BLaER1 (cell line): ENCODE measurements at regions not wholly inside any gene's neighbourhood (a gene's known extent, or its start where the extent isn't known, plus 50 kb on each side); places are given as distances from the start of the nearest gene placed in this dataset.

Experiments
- H3K27ac ChIP-seq: shearing (Covaris generic); formaldehyde crosslinking; 2 replicates; pipeline ENCODE4 v1.8.1; 2022
- H3K27me3 ChIP-seq: shearing (Covaris generic); formaldehyde crosslinking; 2 replicates; pipeline ENCODE4 v1.8.1; 2022
- H3K36me3 ChIP-seq: shearing (Covaris generic); formaldehyde crosslinking; 2 replicates; pipeline ENCODE4 v1.8.1; 2022
- H3K4me1 ChIP-seq: shearing (Covaris generic); formaldehyde crosslinking; 2 replicates; pipeline ENCODE4 v1.8.1; 2022
- H3K4me2 ChIP-seq: shearing (Covaris generic); formaldehyde crosslinking; 2 replicates; pipeline ENCODE4 v1.8.1; 2022
- H3K4me3 ChIP-seq: shearing (Covaris generic); formaldehyde crosslinking; 2 replicates; pipeline ENCODE4 v1.8.1; 2022
- H3K9ac ChIP-seq: shearing (Covaris generic); formaldehyde crosslinking; 2 replicates; pipeline ENCODE4 v1.8.1; 2022
- H3K9me3 ChIP-seq: shearing (Covaris generic); formaldehyde crosslinking; 2 replicates; pipeline ENCODE4 v1.8.1; 2022
- H4K20me1 ChIP-seq: shearing (Covaris generic); formaldehyde crosslinking; 2 replicates; pipeline ENCODE4 v1.8.1; 2022
- Cebpa-rat ChIP-seq: shearing (Covaris generic); IDR thresholded peaks from 2 replicates; pipeline ENCODE4 v1.8.1; 2022

DNA sequence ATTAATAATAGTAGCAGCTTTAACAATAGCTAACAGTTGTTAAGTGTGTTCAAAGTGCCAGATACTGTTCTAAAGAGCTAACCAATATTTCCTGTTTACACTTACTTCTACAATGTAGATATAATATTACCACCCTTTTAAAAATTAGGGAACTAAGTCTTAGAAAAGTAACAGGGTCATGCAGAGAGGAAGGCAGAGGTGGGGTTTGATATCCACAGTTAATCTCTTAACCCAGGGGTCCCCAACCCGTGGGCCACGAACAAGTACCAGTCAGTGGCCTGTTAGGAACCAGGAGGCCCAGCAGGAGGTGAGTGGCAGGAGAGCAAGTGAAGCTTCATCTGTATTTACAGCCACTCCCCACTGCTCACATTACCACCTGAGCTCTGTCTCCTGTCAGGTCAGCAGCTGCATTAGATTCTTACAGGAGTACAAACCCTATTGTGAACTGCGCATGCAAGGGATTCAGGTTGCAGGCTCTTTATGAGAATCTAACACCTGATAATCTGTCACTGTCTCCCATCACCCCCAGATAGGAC, 89.1 kb downstream of the ACTL7B start:
- no peak overlapping the region for H3K27ac ChIP-seq
- H3K4me2 ChIP-seq, result peak overlapping the region; percentile 4; the same call in 1 of the 2 replicates
- H3K4me3 ChIP-seq, result no peak overlapping the region
- no peaks in the 10 kb centered on the region for H3K27me3 ChIP-seq
- no peak overlapping the region for H3K9ac ChIP-seq
- no peaks in the 10 kb centered on the region for H3K36me3 ChIP-seq
- no peak for TF ChIP-seq Cebpa-rat
- H3K9me3 ChIP-seq, result peaks cover 6% of the 10 kb centered on the region
- peaks cover 7% of the 10 kb centered on the region; the same call in 1 of the 2 replicates for H3K4me1 ChIP-seq
- no peaks in the 10 kb centered on the region for H4K20me1 ChIP-seq

- TF ChIP-seq Cebpa-rat, result no peak
- H3K4me2 ChIP-seq, result no peak overlapping the region
- H4K20me1 ChIP-seq, result no peaks in the 10 kb centered on the region
- no peak overlapping the region for H3K9ac ChIP-seq
- H3K9me3 ChIP-seq, result peaks cover 5% of the 10 kb centered on the region
- no peaks in the 10 kb centered on the region for H3K27me3 ChIP-seq
- peaks cover 7% of the 10 kb centered on the region; the same call in 1 of the 2 replicates for H3K4me1 ChIP-seq
- H3K4me3 ChIP-seq, result no peak overlapping the region
- no peak overlapping the region for H3K27ac ChIP-seq
- H3K36me3 ChIP-seq, result no peaks in the 10 kb centered on the region
Measured at GRCh38 chr9:108765265-108765664, 90.5 kb downstream of the ACTL7B start.

DNA sequence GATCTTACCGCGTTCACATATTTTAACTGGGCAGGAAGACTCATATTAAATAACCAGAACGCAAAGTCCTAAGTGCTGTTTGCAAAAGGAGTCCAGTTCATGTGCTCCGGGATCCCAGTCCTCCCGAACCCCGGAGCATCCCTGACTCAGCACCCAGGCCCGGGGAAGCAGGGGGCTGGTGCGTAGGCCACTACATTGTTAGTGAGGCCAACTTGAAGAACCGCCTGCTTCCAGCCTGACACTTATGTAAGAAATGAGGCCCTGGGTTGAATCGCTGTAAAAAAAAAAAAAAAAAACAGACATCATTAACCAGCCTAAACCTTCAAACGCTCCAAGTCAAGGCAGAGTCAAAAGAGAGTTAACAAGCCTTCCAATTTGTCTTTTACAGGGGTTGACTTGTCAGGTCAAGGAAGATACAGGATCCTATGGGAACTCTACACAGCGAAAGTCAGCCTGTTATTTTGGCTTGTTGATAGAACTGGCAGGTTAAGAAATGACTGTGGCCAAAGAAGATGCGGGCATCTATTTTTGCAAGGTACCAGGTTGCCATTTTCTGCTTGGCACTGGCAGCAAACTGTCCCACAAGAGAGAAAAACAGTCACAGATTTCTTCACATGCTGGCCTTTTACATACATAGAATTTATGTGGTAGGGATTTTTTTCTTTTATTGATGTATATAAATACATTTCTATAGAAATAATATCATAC, 93.3 kb downstream of the ACTL7B start:
- no peaks in the 10 kb centered on the region for H3K36me3 ChIP-seq
- no peak overlapping the region for H3K4me2 ChIP-seq
- no peak overlapping the region for H3K27ac ChIP-seq
- no peak overlapping the region for H3K9ac ChIP-seq
- H3K9me3 ChIP-seq, result no peaks in the 10 kb centered on the region
- no peak for TF ChIP-seq Cebpa-rat
- H3K4me3 ChIP-seq, result no peak overlapping the region
- H4K20me1 ChIP-seq, result no peaks in the 10 kb centered on the region
- H3K27me3 ChIP-seq, result no peaks in the 10 kb centered on the region
- peaks cover 7% of the 10 kb centered on the region; the same call in 1 of the 2 replicates for H3K4me1 ChIP-seq

GRCh38 chr9:108761655-108762347, 94.0 kb downstream of the ACTL7B start:
- no peak for TF ChIP-seq Cebpa-rat
- Histone ChIP-seq H3K36me3 (no peaks in the 10 kb centered on the region), H3K27me3 (no peaks in the 10 kb centered on the region), H3K9ac (no peak overlapping the region), H4K20me1 (no peaks in the 10 kb centered on the region), H3K4me3 (no peak overlapping the region), H3K4me2 (no peak overlapping the region), H3K4me1 (peaks cover 6% of the 10 kb centered on the region; the same call in 1 of the 2 replicates), H3K27ac (no peak overlapping the region), H3K9me3 (no peaks in the 10 kb centered on the region)

DNA sequence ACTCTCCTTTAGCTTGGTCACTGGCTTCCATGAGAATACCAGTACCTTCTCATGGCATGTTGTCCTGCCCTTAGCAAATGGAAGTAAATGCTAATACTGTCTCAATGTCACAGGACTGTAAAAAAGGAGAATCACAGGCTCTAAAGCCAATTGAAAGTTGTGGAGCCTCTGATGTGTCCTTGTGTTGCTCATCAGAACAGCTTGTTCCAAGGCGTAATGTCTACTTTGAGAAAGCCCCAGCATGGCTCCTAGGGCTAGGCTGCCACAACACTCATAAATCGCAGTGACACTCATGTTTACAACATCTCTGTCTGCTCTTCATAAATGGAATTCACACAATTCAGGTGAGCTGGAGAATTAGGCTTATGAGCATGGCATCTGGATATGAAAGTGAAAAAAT, 94.9 kb downstream of the ACTL7B start:
- H3K4me3 ChIP-seq, result no peak overlapping the region
- H3K9me3 ChIP-seq, result no peaks in the 10 kb centered on the region
- no peaks in the 10 kb centered on the region for H3K36me3 ChIP-seq
- no peaks in the 10 kb centered on the region for H3K4me1 ChIP-seq
- TF ChIP-seq Cebpa-rat, result no peak
- H4K20me1 ChIP-seq, result no peaks in the 10 kb centered on the region
- no peak overlapping the region for H3K9ac ChIP-seq
- H3K27me3 ChIP-seq, result no peaks in the 10 kb centered on the region
- no peak overlapping the region for H3K27ac ChIP-seq
- H3K4me2 ChIP-seq, result no peak overlapping the region

DNA sequence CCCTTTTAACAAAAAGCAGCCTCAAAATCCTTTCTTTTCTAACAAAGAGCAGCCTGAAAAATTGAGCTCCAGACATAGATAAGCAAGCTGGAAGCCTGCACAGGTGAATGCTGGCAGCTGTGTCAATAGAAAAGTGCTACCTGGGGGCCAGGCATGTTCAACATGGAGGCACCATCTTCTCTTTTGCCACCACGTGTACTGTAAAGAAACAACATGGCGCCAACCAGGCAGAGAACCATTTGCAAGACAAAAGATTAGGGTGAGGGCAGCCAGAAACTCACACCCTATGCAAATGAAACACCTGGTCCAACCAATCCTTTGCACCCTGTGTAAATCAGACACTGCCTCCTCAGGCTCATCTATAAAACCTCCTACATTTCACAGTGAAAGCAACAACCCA, 96.0 kb downstream of the ACTL7B start:
- Histone ChIP-seq H3K9ac (no peak overlapping the region), H3K36me3 (no peaks in the 10 kb centered on the region), H3K4me3 (no peak overlapping the region)

GRCh38 chr9:108759399-108759798, 96.4 kb downstream of the ACTL7B start:
- H3K4me1 ChIP-seq, result no peaks in the 10 kb centered on the region
- no peak overlapping the region for H3K27ac ChIP-seq
- H3K9ac ChIP-seq, result no peak overlapping the region
- no peaks in the 10 kb centered on the region for H3K27me3 ChIP-seq
- H4K20me1 ChIP-seq, result no peaks in the 10 kb centered on the region
- no peaks in the 10 kb centered on the region for H3K9me3 ChIP-seq
- no peak for TF ChIP-seq Cebpa-rat
- H3K4me2 ChIP-seq, result no peak overlapping the region
- H3K36me3 ChIP-seq, result no peaks in the 10 kb centered on the region
- H3K4me3 ChIP-seq, result no peak overlapping the region

More for the DNA sequence above, 96.0 kb downstream of the ACTL7B start:
- no peaks in the 10 kb centered on the region for H3K9me3 ChIP-seq
- no peak for TF ChIP-seq Cebpa-rat
- H3K4me2 ChIP-seq, result no peak overlapping the region
- H3K4me1 ChIP-seq, result no peaks in the 10 kb centered on the region
- H4K20me1 ChIP-seq, result no peaks in the 10 kb centered on the region
- H3K27ac ChIP-seq, result no peak overlapping the region
- no peaks in the 10 kb centered on the region for H3K27me3 ChIP-seq

- Histone ChIP-seq H3K4me3 (no peak overlapping the region), H3K9ac (no peak overlapping the region), H3K4me2 (no peak overlapping the region), H3K27me3 (no peaks in the 10 kb centered on the region), H3K36me3 (no peaks in the 10 kb centered on the region), H3K4me1 (no peaks in the 10 kb centered on the region), H3K9me3 (no peaks in the 10 kb centered on the region), H3K27ac (no peak overlapping the region), H4K20me1 (no peaks in the 10 kb centered on the region)
- TF ChIP-seq Cebpa-rat, result no peak
Measured at GRCh38 chr9:108756746-108757490, 98.9 kb downstream of the ACTL7B start.

GRCh38 chr9:108755979-108756378, 99.8 kb downstream of the ACTL7B start:
- Histone ChIP-seq H3K4me2 (no peak overlapping the region), H3K4me1 (no peaks in the 10 kb centered on the region), H3K27me3 (no peaks in the 10 kb centered on the region), H3K27ac (no peak overlapping the region), H3K9me3 (no peaks in the 10 kb centered on the region), H4K20me1 (no peaks in the 10 kb centered on the region), H3K36me3 (no peaks in the 10 kb centered on the region), H3K9ac (no peak overlapping the region), H3K4me3 (no peak overlapping the region)
- no peak for TF ChIP-seq Cebpa-rat
